IMR-90 (cell line): ENCODE measurements at regions not wholly inside any gene's neighbourhood (a gene's known extent, or its start where the extent isn't known, plus 50 kb on each side); places are given as distances from the start of the nearest gene placed in this dataset.

Experiments used
- ELK1 ChIP-seq: fragments of 150-350 bp; IDR thresholded peaks from 2 replicates; pipeline ENCODE4 v1.6.1; 2016; ENCODE audit warnings: low read depth, mild to moderate bottlenecking, low read length, moderate library complexity, borderline replicate concordance
- MAFK ChIP-seq: IDR thresholded peaks from 2 replicates; pipeline ENCODE4 v1.6.1; 2012; ENCODE audit warnings: low read depth, low read length, improper control_type of control experiment
- MAZ ChIP-seq: IDR thresholded peaks from 2 replicates; pipeline ENCODE4 v1.6.1; 2012; ENCODE audit warnings: low read depth, mild to moderate bottlenecking, low read length, improper control_type of control experiment, moderate library complexity, borderline replicate concordance
- POLR2A ChIP-seq: IDR thresholded peaks from 2 replicates; pipeline ENCODE4 v1.6.1; 2012; ENCODE audit warnings: mild to moderate bottlenecking, low read depth, low read length
- TF ChIP-seq, protein P1 (sequence below): conservative IDR thresholded peaks from 2 replicates; pipeline ENCODE4 v1.5.1; 2012; ENCODE audit warnings: mild to moderate bottlenecking, low read depth, low read length, improper control_type of control experiment

DNA sequence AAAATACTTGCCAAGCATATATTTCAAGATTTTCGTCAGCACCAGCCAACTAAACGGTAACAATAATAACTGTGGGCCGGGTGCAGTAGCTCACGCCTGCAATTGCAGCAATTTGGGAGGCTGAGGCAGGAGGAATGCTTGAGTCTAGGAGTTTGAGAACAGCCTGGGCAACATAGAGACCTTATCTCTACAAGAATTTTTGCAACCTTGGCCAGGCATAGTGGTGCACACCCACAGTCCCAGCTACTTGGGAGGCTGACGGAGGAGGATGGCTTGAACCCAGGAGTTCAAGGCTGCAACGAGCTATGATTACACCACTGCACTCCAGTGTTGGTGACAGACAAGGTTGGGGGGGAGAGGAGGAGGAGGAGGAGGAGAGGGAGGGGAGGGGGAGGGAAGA is 145.0 kb upstream of the TIAM1 start:
- TF ChIP-seq, protein P1, sequence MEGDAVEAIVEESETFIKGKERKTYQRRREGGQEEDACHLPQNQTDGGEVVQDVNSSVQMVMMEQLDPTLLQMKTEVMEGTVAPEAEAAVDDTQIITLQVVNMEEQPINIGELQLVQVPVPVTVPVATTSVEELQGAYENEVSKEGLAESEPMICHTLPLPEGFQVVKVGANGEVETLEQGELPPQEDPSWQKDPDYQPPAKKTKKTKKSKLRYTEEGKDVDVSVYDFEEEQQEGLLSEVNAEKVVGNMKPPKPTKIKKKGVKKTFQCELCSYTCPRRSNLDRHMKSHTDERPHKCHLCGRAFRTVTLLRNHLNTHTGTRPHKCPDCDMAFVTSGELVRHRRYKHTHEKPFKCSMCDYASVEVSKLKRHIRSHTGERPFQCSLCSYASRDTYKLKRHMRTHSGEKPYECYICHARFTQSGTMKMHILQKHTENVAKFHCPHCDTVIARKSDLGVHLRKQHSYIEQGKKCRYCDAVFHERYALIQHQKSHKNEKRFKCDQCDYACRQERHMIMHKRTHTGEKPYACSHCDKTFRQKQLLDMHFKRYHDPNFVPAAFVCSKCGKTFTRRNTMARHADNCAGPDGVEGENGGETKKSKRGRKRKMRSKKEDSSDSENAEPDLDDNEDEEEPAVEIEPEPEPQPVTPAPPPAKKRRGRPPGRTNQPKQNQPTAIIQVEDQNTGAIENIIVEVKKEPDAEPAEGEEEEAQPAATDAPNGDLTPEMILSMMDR: no peak
- TF ChIP-seq MAFK (no peak), MAZ (no peak), POLR2A (no peak), ELK1 (no peak)
